ENCODE measurements at regions not wholly inside any gene's neighbourhood (a gene's known extent, or its start where the extent isn't known, plus 50 kb on each side); places are given as distances from the start of the nearest gene placed in this dataset.
"Not testable (repeated sequence)": the region's sequence is repeated elsewhere in the genome, so short reads cannot be mapped to it uniquely, and the experiment has no call there.

DNA sequence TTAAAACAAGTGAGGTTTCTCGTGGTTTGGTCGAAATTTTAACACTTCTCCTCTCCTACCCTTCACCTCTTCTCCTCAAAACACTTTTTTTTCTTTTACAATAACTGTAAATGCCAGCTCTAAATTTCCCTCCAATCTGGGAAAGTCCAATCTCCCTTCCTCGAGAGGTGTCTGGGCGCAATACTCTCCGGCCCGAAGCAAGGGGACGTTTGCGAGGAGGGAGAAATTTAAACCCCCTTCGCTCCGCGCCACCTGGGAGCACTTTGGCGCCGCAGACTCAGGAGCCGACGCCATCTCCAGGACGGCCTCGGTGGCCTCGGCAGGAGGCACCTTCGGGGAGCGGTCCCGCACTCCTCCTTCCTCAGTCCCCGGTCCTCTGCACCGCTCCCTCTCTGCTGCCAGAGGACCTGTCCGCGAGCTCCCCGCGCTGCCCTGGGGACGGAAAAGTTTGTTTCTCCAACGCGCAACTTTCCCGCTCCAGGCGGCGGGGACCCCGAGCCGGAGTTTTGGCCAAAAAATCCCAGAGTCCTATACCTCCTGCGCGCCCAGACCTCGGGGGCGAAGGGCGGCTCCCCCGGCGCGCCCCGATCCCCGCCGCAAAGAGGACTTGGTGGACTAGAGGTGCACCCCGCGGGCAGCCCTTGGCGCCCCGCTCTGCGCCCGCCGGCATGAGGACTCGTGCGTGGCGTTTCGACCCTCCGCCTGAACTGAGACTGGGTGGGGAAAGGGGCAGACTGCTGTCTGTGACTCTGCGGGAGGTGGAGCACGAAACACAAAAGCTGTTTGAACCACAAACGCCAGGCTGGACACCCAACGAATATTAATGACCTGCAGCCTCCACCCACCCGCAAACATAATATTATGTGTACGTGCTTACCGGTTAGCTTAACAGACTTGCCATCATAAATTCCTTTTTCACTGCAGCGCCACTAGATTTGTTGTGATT, 95.2 kb upstream of the HMGA2 start:
- DNase-seq (ENCODE audit: low read depth) = peak; percentile 37

DNA sequence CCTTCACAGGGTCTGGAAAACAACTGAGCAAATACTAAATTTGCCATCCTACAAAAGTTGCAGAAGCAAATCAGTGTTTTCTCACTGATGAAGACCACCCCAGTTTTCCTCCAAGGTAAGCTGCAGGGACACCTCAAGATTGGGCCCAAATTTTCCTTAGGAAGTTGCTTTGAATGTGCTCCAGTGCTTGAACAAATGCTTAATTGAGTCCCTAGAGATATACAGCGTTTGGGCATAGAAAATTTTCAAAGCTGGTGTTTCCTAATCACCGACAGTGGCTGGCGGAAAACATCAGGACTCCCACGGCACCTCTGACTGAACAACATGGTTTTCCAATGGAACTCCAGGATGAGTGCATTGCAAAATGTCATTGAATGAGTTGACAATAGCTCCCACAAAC, 92.5 kb upstream of the HMGA2 start:
- no peak for DNase-seq (ENCODE audit: low read depth)

DNA sequence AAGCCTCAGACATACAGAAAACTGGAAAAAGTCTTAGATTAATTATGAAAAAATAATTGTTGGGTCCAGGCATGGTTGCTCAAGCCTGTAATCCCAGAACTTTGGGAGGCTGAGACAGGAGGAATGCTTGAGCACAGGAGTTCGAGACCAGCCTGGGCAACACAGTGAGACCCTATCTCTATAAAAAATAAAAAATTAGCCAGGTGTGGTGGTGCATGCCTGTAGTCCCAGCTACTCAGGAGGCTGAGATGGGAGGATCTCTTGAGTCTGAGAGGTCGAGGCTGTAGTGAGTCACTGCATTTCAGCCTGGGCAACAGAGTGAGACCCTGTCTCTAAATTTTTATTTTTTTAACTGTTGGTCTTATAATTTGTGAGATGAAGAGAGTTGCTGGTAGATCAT, 90.6 kb upstream of the HMGA2 start:
- DNase-seq (ENCODE audit: low read depth) = not testable (repeated sequence)

DNA sequence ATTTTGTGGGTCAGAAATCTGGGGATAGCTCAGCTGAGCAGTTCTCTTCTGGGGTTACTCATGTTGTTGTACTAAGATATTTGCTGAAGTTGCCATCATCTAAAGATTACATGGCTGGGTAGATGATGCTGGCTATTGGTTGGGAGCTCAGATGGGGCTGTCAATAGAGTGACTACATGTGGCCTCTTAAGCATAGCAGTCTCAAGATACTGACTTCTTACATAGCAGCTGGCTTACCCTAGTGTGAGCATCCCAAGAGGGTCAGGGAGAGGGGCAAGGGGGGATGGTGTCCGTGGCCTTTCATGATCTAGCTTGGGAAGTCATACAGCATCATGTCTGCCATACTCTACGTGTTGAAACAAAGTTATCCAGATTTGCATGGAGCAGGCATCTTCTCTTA, 90.1 kb upstream of the HMGA2 start:
- no peak for DNase-seq (ENCODE audit: low read depth)

DNA sequence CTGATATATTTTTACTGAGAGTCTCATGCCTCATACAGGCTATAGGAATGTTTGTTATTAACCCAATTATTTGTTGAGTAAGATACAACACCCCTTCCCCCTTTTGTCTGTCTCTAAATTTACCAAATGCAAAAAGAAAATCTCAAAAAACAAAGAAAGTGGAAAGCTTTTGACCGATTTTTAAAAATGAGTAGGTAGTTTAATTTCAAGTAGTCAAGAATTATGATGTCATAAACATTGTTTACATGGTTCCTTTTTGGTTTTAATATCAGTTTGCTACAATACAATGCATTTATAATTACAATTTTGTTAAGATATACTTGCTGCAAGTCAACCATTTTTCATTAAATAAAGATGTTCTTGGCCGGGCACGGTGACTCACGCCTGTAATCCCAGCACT, 84.7 kb upstream of the HMGA2 start:
- no peak for DNase-seq (ENCODE audit: low read depth)

DNA sequence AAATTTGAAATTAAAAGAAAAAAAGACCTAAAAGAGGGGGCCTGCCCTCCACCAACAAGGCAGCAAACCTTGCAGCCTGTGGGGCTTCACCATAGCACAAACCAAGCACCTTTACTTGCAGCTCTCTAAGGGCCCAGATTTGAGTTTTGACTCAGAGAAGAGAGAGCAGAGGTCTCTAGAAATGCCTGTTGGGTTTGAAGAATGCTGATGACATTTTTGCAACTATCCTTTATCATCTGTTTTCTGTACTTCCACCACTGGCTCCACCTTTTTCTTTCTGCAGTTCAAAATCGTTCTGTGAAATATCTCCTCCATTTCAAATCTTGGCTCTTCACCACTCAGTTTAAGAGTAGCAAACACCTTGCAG, 83.8 kb upstream of the HMGA2 start:
- no peak for DNase-seq (ENCODE audit: low read depth)

DNA sequence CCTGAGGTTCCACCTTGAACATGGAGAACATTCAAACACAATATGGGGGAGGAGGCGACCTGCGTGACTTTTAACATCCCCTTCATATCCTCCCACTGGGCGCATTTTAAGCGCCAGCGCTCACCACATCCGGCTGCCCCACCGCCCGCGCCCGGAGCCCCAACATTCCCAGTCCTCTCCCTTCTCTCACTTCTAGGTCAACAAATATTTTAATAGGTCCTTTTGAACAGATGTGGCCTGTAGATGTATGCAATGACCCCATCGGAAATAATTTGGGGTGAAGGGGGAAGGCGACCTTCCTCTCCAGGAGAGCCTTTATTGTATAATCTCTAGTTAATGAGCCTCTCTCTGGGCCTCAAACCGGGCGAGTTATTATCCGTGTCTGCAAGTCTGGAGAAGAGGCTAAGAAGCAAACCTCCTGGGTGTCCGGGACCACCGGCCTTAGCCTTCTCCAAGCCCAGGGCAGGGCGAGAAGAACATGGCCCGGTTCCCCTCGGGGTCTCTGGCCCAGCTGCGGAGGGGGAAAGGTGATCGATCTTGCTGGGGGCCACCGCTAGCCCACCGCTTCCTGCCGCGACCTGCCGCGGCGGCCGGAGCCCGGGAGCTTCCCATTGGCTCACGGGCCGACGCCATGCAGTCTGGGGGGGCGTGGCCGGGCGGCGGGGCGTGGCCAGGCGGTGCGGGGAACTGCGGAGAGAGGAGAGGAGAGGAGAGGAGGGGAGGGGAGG, 83.2 kb upstream of the HMGA2 start:
- DNase-seq (ENCODE audit: low read depth) = no peak

DNA sequence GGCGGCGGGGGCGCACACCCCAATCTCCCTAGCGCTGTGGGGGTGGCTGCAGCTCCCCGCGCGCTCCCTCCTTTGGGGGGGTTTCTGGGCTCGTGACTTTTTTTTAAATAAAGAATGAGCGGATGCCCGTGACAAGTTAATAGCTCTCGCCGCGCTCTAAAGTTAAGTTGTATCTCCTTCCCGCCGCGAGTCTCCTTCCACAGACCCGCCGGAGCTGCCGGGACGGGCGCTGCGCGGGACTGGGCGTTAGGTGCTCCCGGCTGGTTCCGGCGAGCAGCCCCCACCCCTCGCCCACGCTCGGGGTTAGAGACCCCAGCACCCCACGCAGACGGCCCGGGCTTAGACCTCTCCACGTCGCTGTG, 82.6 kb upstream of the HMGA2 start:
- no peak for DNase-seq (ENCODE audit: low read depth)

DNA sequence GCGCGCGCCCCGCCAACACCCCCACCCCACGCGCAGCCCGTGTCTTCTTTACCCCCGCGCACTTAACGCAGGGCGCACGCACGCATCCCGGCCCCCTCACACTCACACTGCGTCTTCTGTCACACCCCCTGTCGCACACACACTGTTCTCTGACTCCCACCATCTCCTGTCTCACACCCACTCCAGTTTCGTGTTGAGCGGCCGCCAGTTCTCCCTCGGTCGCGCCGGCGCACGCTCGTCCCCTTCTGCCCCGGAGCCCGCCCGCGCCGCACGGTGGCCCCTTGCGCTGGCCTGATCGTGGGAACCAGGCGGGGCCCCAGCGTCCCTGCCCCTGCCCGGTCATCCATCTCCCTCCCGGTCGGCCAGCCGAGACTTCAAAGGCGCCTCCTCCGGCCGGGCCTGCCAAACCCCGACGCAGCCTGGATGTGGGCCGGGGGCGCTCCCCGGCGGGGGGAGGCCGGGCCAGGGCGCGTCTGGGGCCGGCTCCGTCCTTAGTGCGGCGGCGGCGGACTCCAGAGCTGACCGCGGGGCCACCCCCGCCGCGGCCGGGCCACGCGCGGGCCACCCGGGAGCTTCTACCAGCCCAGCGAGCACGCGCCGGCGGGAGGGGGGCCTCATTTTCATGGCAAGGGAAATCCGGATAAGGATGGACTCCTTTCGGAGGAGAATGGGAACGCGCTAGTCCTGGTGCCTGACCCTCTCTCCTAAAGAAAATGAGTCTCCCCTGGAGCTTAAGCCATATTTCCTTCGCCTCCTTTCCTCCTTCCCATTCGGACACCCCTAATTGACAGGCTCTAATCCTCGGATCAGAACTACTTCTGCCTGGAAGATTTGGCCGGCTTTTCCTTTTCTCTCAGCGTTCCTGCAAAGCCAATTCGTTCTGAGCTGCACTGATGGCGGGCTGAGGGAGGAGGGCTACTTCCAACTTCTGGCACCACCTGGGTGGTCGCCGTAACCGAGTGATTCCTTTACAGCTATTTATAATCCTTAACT, 82.0 kb upstream of the HMGA2 start:
- DNase-seq (ENCODE audit: low read depth) = no peak

DNA sequence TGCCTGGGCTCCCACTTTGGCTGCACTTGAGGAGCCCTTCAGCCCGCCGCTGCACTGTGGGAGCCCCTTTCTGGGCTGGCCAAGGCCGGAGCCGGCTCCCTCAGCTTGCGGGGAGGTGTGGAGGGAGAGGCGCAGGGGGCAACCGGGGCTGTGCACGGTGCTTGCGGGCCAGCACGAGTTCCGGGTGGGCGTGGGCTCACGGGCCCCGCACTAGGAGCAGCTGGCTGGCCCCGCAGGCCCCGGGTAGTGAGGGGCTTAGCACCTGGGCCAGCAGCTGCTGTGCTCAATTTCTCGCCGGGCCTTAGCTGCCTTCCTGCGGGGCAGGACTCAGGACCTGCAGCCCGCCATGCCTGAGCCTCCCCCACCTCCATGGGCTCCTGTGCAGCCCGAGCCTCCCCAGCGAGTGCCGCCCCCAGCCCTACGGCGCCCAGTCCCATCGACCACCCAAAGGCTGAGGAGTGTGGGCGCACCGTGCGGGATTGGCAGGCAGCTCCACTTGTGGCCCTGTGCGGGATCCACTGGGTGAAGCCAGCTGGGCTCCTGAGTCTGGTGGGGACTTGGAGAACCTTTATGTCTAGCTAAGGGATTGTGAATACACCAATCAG, 79.9 kb upstream of the HMGA2 start:
- DNase-seq (ENCODE audit: low read depth) = not testable (repeated sequence)

DNA sequence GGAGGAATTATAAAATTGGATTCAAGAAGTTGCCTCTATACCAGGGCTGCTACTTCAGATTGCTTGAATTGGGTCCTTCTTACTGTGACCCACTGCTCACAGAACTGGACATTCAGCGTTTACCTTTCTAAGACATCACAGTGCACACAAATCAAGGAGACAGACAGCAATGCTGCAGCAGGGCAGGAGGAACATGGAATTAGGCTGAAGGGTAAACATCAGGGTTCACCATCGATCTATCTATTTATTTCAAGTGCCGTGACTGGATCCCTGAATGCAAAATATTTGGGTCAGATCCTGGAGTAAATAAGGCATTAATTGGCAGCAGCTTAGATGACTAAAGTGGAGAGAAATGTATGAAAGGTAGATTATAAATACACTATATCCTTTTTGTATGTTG, 76.9 kb upstream of the HMGA2 start:
- no peak for DNase-seq (ENCODE audit: low read depth)

DNA sequence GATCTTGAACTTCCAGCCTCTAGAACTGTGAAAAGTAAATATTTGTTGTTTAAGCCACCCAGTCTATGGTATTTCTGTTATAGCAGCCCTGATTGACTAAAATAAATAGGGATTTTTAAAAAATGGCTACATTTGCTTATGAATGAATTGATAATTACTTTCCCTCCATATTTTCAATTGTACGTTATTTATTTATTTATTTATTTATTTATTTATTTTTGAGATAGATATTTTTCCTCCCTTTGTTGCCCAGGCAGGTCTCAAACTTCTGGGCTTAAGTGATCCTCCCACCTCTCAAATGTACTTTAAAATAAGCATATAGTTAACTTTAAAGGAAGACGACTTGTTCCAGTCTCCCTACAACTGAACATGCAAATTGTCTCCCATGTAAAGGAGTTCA, 76.0 kb upstream of the HMGA2 start:
- no peak for DNase-seq (ENCODE audit: low read depth)

DNA sequence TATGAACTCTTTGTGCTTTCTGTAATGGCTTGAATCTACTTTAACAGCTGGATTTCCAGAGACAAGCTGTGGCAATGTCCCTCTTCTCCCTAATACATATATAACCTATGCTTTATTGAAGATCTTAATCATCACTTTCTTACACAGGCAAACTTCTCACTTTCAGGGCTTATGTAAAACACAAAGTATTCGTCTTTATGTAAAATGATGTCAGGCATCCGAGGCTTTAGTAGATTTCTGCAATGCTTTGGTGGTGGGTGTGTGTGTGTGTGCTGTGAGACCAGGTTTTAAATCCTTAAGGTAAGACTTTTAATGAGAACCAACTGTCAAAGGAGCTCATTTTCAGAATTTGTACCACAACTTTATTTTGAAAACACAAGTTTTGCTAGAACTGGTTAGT, 70.0 kb upstream of the HMGA2 start:
- DNase-seq (ENCODE audit: low read depth) = no peak

DNA sequence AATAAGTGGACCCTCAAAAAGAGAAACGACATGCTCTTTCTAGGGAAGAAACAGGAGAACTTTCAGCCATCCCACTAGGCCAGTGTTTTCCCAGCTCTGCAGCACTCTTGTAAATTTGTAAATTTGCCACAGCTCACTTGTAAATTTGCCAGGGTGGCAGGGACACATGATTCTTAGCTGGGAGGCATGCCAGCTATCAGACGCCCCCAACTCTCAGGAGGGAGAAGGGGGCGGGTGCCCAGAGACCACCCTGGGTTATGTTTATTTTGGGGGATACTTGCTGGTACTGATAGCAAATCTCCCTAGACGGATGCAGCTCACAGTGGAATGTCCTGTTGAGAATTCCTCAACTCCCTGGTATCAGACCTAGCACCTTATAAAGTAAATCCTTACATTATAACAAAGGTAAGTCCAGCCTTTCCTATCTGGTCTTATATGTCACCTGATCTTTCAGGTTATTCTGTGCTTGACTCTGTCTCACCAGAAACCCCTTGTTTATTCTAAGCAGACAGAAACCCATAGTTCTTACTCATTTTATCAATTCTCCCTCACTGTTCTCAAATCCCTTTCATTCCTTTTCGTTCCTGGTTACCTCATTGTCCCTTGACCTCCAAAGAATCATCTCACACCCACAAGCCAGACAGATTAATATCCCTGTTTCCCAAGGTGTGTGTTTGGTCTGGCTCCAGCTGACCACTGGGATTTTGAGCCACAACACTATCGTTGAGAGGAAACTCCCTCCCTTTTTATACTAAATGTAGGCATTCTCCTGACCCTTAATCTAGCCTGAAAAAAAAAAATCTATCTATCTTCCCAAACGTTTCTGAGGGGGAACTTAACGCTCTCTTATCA, 69.3 kb upstream of the HMGA2 start:
- no peak for DNase-seq (ENCODE audit: low read depth)

DNA sequence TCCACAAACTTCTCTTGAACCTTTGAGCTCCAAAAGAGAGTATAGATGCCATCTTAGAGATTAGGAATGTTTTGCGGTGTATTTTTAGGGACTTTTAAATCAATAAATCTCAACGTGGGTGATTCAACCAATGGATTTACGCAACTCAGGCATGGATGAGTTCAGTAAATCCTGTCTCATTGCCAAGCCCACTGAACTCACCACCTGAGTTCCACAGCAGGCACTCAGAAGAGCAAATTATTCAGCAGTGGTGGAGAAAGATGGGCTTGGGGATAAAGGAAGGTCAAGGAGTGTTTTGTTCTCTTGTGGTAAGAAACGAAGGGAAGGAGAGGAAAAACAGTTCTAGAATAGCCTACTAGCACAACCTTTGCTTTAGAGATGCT, 68.7 kb upstream of the HMGA2 start:
- DNase-seq (ENCODE audit: low read depth) = no peak

DNA sequence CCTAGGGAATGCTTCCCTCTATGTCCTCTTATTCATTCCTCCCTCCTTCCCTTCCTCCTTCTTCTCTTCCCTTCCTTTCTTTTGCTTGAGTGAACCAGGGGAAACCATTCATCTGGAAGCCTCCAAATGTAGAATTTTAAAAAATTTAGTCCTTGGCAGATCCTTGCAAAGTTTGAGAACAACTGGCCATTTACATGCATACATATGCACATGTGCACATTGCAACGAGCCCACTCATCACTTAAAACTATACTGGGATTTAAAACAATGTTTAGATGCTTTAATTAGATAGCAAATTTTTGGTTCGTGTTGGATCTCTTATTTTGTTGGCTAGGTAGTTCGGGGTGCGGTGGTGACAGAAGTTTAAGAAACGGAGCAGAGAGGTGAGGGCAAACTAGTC, 68.0 kb upstream of the HMGA2 start:
- no peak for DNase-seq (ENCODE audit: low read depth)

DNA sequence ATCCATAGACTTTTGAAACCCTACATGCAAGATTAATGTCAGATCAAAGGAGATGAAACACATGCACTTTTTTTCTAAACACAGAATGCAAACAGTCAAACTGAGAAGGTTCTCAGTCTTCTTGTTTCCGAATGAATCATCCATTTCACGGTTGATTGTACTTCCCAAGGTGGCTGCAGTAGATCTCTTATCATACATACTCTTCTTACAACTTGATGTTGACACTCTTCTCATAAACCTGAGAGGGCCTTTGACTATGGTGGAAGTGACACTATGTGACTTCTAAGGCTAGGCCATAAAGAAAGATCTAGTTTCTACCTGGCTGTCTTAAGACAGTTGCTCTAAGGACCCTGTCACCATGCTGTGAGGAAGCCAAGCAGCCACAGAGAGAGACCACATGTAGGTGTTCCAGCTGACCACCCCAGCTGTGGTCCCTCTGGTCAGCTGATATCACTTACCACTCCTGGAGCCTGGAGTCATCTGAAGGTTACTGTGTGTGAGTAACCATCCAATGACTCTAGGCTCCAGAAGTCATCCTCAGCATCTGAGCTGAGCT, 67.2 kb upstream of the HMGA2 start:
- DNase-seq (ENCODE audit: low read depth) = peak; percentile 75

DNA sequence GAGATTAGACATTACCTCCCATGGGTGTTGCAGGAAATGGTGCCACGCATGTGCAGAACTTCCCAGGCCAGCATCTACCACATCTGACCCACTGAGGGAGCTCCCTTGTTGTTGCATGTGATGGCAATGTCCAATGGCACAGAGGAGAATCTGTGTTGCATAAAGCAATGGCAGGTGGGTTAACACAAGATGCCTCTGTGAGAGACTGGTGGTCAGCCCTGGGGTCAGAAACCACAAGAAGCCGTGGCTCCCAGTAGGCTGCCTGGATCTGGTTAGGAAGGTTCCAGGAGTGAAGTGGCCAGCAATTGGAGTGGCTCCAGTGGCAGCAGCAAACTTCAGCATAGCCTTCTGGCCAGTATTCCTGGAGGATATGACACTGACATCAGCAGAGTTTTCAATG, 65.9 kb upstream of the HMGA2 start:
- DNase-seq (ENCODE audit: low read depth) = no peak

DNA sequence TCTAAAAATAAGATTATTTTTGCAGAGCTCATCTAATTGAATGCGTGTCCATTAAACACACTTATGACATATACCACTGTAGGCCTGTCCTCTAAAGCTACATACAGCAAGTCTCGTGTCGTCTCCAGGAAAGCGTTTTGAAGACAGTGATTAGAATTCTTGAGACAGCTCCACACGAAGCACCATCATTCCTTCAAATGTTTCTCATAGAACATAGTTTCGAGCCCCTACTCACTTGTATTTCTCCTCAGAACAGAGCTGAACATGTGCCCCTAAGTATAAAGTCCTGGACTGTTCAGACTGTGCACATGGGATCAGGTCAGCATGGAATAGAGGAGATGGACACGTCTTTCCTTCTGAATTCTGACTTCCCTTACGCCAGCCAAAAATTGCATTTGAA, 64.5 kb upstream of the HMGA2 start:
- no peak for DNase-seq (ENCODE audit: low read depth)

DNA sequence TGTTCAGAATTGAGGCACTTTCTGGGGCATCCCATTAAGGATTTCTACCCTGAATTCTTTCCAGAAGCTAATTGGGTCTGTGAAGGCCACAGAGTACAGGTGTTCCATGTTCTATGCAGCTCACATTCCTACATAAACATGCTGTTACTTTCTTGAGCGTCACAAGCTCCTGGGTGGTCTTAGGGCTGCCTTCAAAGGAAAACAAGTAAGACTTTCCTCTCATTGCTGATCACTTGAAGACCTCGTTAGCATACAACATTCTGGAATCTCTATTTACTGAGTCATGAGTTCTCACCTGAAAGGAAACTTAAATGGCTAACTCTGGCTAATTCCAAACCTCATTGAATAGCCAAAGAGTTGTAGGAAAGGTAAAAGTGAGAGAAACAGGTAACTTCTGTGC, 63.0 kb upstream of the HMGA2 start:
- no peak for DNase-seq (ENCODE audit: low read depth)

DNA sequence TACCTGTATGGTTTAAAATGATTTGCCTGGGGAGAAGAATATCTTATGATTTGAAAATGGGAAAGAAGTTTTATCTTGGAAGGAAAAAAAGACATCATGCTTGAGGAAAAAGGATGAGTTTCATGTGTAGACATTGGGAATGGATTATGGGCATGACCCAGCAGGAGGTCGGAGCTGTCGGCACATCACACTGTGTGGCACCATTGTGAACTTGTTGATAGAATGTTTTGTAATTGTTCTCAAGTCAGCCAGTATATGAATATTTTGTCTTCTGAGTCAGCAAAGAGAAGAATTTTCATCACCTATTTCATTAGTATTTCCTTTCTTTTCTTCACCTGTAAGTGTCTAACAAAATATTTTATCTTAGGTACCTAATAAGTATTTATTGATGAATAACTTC, 60.0 kb upstream of the HMGA2 start:
- no peak for DNase-seq (ENCODE audit: low read depth)

Measured in M059J (cell line).